NB4 (cell line): ENCODE measurements at regions not wholly inside any gene's neighbourhood (a gene's known extent, or its start where the extent isn't known, plus 50 kb on each side); places are given as distances from the start of the nearest gene placed in this dataset.

Experiments used
- DNase-seq: peaks from one replicate; pipeline ENCODE4 v3.0.0; 2010; ENCODE audit warnings: low read depth
- H3K4me3 ChIP-seq: one replicate; pipeline ENCODE4 v1.5.1; 2011; ENCODE audit warnings: mild to moderate bottlenecking, low read depth, low read length, moderate library complexity
- MAX ChIP-seq: IDR thresholded peaks from 2 replicates; pipeline ENCODE4 v1.6.1; 2011; ENCODE audit warnings: low read depth, low read length
- MYC ChIP-seq: IDR thresholded peaks from 2 replicates; pipeline ENCODE4 v1.6.1; 2011; ENCODE audit warnings: low read depth, low read length
- POLR2A ChIP-seq: IDR thresholded peaks from 2 replicates; pipeline ENCODE4 v1.6.1; 2011; ENCODE audit warnings: mild to moderate bottlenecking; ENCODE audit not compliant: insufficient read length; ENCODE audit errors: extremely low read depth
- TF ChIP-seq, protein P1 (sequence below): IDR thresholded peaks from one replicate; pipeline ENCODE4 v1.5.1; 2012; ENCODE audit warnings: low read depth, low read length

DNA sequence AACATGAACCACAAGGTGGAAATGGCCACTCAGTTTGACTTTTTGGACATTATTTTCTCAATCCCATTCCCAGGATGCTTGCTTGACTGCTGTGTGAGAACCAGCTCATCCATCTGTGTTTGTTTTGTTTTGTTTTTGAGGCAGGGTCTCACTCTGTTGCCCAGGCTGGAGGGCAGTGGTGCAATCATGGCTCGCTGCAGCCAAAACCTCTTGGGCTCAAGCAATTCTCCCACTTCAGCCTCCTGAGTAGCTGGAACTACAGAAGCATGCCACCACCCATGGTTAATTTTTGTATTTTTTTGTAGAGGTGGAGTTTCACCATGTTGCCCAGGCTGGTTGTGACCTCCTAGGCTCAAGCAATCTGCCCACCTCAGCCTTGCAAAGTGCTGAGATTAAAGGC lies 166.0 kb upstream of the CDH4 start:
- TF ChIP-seq, protein P1, sequence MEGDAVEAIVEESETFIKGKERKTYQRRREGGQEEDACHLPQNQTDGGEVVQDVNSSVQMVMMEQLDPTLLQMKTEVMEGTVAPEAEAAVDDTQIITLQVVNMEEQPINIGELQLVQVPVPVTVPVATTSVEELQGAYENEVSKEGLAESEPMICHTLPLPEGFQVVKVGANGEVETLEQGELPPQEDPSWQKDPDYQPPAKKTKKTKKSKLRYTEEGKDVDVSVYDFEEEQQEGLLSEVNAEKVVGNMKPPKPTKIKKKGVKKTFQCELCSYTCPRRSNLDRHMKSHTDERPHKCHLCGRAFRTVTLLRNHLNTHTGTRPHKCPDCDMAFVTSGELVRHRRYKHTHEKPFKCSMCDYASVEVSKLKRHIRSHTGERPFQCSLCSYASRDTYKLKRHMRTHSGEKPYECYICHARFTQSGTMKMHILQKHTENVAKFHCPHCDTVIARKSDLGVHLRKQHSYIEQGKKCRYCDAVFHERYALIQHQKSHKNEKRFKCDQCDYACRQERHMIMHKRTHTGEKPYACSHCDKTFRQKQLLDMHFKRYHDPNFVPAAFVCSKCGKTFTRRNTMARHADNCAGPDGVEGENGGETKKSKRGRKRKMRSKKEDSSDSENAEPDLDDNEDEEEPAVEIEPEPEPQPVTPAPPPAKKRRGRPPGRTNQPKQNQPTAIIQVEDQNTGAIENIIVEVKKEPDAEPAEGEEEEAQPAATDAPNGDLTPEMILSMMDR: no peak
- TF ChIP-seq POLR2A: no peak
- TF ChIP-seq MYC: no peak
- TF ChIP-seq MAX: no peak
- H3K4me3 ChIP-seq: no peak overlapping the region
- no peak for DNase-seq

- no peak for DNase-seq
- TF ChIP-seq POLR2A: no peak
- TF ChIP-seq, protein P1: no peak
- no peak for TF ChIP-seq MYC
- TF ChIP-seq MAX: no peak
- H3K4me3 ChIP-seq: no peak overlapping the region
These were observed 161.5 kb upstream of the CDH4 start for GRCh38 chr20:61090541-61090940.

GRCh38 chr20:61092251-61092650 lies 159.8 kb upstream of the CDH4 start:
- DNase-seq: no peak
- no peak for TF ChIP-seq MAX
- H3K4me3 ChIP-seq: no peak overlapping the region

- no peak for DNase-seq
These were observed 157.5 kb upstream of the CDH4 start for GRCh38 chr20:61094581-61094980.

GRCh38 chr20:61096463-61096862 lies 155.6 kb upstream of the CDH4 start:
- TF ChIP-seq POLR2A (no peak), MAX (no peak), MYC (no peak)
- TF ChIP-seq, protein P1: no peak
- H3K4me3 ChIP-seq: no peak overlapping the region
- DNase-seq: no peak

More at GRCh38 chr20:61094581-61094980, 157.5 kb upstream of the CDH4 start:
- TF ChIP-seq, protein P1: no peak
- TF ChIP-seq MYC (no peak), POLR2A (no peak), MAX (no peak)
- H3K4me3 ChIP-seq: no peak overlapping the region

- TF ChIP-seq MAX: no peak
- TF ChIP-seq, protein P1: no peak
- TF ChIP-seq POLR2A: no peak
- no peak for TF ChIP-seq MYC
- no peak for DNase-seq
- H3K4me3 ChIP-seq: no peak overlapping the region
These were observed 152.3 kb upstream of the CDH4 start for GRCh38 chr20:61099806-61100205.
